NCI-H526 treated with DMSO at 0.1 percent for 48 hours (cell line): ENCODE measurements at regions not wholly inside any gene's neighbourhood (a gene's known extent, or its start where the extent isn't known, plus 50 kb on each side); places are given as distances from the start of the nearest gene placed in this dataset.

Experiments used
- DNase-seq: peaks from one replicate; lab custom pipeline; 2025; lab: John Stamatoyannopoulos, UW

- no peak for DNase-seq
These were observed 1166.5 kb upstream of the NXPH2 start for GRCh38 chr2:139946690-139947089.

GRCh38 chr2:139940686-139941085 lies 1160.5 kb upstream of the NXPH2 start:
- DNase-seq, result no peak

DNA sequence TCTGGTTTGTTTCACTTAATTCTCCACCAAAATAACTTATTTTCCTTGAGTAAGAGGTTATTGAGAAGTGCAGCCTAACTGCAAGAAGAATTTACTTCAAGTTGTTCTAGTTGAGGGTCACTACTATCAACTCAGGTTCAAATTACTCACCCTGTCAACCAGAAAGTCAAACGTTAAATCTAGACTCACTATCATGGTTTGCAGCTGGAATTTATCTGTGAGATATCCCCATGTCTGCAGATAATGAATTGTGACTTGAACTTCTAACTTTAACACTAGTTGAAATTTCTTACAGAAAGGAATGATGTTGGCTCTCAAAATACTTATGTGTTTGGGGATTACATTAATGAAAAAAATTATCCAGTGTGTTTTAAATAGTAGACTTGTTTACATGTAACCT lies 1145.7 kb upstream of the NXPH2 start:
- no peak for DNase-seq

GRCh38 chr2:139924070-139924469 lies 1143.9 kb upstream of the NXPH2 start:
- no peak for DNase-seq

GRCh38 chr2:139918982-139919381 lies 1138.8 kb upstream of the NXPH2 start:
- no peak for DNase-seq

GRCh38 chr2:139917690-139918384 lies 1137.6 kb upstream of the NXPH2 start:
- no peak for DNase-seq

GRCh38 chr2:139916822-139917221 lies 1136.6 kb upstream of the NXPH2 start:
- DNase-seq, result no peak

DNA sequence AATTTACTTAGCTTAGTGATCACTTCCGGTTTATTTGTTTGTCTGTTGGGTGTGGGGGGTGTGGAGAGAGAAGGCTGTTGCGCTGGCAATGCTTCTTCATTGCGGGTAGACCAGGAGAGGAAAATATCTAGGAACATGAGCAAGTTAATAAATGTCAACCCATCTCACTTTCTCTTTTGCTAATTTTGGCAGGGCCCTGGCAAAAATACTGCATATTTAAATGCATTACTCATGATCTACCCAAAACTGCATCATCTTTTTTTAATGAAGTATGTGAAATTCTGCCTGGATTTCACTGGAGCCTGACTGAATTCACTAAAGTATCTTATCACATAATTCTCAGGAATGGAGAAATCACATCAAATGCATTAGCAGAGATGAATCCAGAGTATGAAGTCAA lies 1131.0 kb upstream of the NXPH2 start:
- no peak for DNase-seq

DNA sequence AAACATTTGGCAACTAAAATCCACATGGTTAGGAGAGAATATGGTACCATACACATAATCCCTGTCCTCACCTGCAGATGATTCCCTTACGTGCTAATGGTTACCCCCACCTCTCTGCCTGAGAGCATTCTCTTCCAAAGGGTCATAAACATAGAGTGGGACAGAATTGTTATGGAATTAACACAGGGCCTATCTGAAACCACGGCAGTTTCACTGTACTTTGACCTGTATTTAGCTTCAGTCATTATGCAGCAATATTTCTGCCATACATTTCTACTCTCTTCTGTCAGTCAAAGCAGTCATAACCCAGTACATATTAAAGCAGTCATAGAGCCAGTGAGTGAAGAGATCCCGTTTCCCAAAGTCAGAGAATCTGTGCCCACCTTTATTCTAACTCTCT lies 1128.9 kb upstream of the NXPH2 start:
- no peak for DNase-seq

- DNase-seq, result no peak
These were observed 1125.4 kb upstream of the NXPH2 start for GRCh38 chr2:139905624-139906023.

DNA sequence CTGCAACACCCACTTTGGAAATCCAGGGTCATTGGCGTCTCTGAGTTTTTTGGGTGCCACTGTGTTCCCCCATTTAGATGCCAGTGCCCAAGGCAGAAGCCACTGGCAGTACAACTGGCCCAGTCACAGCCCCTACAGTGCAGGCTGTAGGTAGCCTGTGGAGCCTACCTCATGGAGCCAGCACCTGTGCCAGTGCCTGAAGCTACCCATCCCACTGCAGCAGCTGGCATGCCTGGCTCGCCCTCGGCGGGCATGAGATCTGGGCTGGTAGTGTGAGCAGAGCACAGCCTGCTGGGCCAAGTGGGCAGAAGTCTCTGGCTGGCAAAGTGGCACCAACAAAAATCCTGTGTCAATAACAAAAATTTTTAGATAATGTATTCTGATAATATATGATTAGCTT lies 1111.4 kb upstream of the NXPH2 start:
- no peak for DNase-seq

- no peak for DNase-seq
These were observed 1105.8 kb upstream of the NXPH2 start for GRCh38 chr2:139885921-139886498.

GRCh38 chr2:139876964-139877363 lies 1096.8 kb upstream of the NXPH2 start:
- no peak for DNase-seq

DNA sequence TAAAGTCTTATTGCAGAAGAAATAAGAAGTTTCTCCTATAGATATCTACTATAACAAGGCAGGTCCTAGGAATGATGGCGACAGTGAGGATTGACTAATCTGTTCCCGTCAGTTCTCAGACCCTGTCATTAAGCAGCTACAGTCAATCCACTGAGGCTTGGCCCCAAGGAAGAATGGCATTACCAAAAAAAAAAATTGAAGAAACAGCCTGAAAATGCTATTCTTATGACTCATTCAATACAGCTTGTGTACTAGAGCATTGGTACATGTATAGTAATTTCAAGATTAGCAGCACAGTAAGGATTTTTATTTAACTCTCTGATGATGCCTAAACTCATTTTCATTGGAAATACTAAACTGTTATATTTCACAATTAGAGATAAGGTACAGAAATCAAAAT lies 1096.1 kb upstream of the NXPH2 start:
- no peak for DNase-seq

DNA sequence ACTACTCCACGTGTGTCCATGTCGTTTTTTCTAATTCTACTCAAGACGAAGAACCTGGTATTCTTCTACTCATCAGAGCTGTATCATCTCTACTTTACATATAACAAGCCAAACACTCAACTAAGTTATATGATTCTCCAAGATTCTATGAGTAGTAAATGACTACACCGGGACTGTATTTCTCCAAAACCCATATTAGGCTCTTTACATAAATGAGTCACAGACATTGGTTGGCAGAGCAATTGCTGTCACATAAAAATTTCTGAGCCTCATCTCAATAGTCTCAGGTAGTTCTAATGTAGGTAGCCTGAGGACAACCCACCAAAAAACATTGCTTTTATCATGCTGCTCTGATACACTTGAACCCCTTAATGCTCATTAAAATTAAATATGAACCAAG lies 1092.3 kb upstream of the NXPH2 start:
- DNase-seq, result no peak

DNA sequence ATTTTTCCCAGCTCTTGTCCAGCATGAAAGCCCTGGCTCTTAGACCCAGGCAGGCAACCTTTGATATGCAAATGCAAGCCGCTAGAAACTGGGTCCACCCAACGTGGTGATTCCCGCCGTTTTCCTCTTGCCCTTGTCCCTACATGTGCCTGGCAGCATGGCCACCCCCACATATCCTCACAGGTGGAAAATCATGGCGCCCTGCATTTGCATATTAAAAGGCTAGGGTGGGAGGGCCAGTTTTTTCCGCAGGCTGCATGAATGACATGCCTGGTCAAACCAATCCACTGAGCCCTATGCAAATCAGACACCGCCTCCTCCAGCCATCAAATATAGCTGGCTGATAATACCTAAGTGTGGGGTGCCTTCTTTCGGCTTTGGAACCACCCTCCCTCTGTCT lies 1091.8 kb upstream of the NXPH2 start:
- DNase-seq, result no peak

GRCh38 chr2:139867601-139868226 lies 1087.5 kb upstream of the NXPH2 start:
- DNase-seq, result no peak

DNA sequence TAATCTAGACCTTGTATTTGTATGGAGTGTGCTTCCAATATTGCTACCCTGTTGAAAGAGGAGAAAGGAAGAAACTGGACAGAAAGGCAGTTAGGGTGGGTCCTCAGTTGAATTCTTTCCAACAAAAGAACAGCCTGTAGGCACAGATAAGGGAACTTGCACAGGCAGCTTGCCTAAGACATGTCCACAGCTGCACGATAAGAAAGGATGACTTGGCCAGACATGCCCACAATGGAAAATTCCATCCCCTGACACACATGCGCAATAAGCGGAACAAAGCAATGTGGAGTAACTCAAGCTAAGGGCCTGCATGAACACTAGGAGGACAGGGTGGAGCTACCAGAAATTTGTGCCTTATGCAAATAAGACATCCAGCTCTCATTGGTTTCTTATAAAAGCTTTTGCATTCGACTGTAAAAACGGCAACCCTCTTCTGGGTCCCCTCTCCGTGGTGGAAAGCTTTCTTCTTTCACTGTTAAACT lies 1084.7 kb upstream of the NXPH2 start:
- no peak for DNase-seq

DNA sequence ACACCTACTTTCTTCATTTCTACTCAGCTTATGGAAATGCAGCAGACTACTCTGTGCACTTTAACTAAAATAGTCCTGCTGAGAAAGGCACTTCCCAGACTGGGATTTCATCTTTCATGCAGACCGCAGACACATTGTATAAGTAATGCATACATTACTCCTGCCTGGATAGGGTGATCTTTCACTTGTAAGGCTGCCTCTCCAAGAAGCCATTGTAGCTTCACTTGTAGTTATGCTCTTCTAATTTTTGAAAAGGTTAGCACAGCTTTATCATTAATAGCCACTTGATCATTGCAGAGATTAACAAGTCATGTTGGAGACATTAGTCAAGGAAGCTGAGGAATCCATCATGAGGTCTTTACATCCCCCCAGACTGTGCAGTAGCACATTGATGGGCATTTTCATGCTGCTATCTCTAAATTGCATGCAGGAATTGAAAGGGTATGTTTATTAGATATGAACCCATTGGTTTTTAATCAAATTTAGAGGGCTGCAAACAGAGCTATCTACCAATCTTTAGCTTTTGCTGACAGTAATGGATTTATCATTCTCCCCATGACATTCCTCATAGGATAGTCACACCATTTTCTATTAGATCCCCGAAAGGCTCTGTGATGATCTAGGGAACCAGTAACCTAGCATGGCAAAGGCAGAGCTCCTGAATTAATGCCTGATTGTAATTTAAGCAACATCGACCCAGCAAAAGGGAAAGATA lies 1074.7 kb upstream of the NXPH2 start:
- DNase-seq, result no peak

DNA sequence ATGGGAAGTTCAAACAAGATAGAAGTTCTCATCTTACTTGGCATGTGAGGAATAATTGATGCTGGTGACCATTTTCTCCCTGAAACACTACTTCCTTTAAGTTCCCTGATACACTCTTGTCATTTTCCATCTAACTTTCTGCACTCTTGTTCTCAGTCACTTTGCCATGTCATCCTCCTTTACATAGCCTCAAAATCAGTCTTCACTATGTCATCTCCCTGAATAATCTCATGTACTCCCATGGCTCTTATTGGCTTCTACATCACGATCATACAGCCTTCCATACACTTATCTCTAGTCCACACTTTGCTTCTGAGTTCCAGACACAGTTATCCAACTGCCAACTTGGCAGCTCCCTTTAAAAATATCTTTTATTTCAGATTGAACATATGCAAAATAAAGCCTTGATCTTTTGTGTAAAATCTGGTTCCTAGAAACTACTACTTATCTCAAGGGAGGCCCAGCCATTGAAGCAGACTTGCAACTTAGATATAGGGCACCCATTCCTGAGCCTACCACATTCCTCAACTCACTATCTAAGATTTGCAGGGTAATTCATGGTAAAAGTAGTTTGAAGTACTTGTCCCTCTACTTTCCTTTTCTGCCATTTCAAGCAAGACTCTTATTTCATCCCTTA lies 1070.2 kb upstream of the NXPH2 start:
- DNase-seq, result no peak

- no peak for DNase-seq
These were observed 1056.6 kb upstream of the NXPH2 start for GRCh38 chr2:139836769-139837168.

DNA sequence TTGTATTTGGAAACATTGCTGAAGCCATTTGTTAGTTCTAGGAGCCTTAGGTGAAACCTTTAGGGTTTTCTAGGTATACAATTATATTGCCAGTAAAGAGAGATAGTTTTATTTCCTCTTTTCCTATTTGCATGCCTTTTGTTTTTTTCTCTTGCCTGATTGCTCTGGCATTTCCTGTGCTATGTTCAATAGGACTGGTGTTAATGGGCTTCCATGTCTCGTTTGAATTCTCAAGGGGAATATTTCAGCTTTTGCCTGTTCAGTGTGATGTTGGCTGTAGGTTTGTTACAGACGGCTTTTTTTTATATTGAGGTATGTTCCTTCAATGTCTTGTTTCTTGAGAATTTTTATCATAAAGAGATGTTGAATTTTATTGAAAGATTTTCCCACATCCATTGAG lies 1054.9 kb upstream of the NXPH2 start:
- peak; percentile 35 for DNase-seq
